Thymus (tissue), 11 donors: ENCODE measurements at regions not wholly inside any gene's neighbourhood (a gene's known extent, or its start where the extent isn't known, plus 50 kb on each side); places are given as distances from the start of the nearest gene placed in this dataset.

Experiments used
- DNase-seq, 9 donors: peaks; one replicate each; pipeline ENCODE4 v3.0.0-alpha.2; 2013; ENCODE audit warnings: low spot score in 9 of 9, low read depth in 6 of 9, missing footprints in 1 of 9
- H3K27ac ChIP-seq, 2 donors: one replicate each; pipeline ENCODE4 v1.5.1; 2013; ENCODE audit warnings: control low read depth in 1 of 2, low read depth in 1 of 2, low read length in 1 of 2, mild to moderate bottlenecking in 1 of 2, moderate library complexity in 1 of 2
- H3K27me3 ChIP-seq, 2 donors: one replicate each; pipeline ENCODE4 v1.5.1; 2013; ENCODE audit warnings: low read length in 1 of 2; ENCODE audit not compliant: control insufficient read depth in 2 of 2, insufficient read depth in 1 of 2
- H3K36me3 ChIP-seq, 2 donors: one replicate each; pipeline ENCODE4 v1.5.1; 2013; ENCODE audit warnings: low read length in 1 of 2, mild to moderate bottlenecking in 1 of 2, moderate library complexity in 1 of 2; ENCODE audit not compliant: control insufficient read depth in 2 of 2, insufficient read depth in 2 of 2
- H3K4me1 ChIP-seq, 2 donors: one replicate each; pipeline ENCODE4 v1.5.1; 2013; ENCODE audit warnings: low read length in 2 of 2; ENCODE audit not compliant: control insufficient read depth in 2 of 2, insufficient read depth in 2 of 2
- H3K4me3 ChIP-seq, 2 donors: one replicate each; pipeline ENCODE4 v1.5.1; 2013; ENCODE audit warnings: low read length in 2 of 2, control low read depth in 1 of 2, mild to moderate bottlenecking in 1 of 2
- H3K9me3 ChIP-seq, 2 donors: one replicate each; pipeline ENCODE4 v1.5.1; 2013; ENCODE audit warnings: low read length in 1 of 2, mild to moderate bottlenecking in 1 of 2; ENCODE audit not compliant: control insufficient read depth in 2 of 2, insufficient read depth in 1 of 2
- WGBS: extraction: QIAGEN DNeasy Blood & Tissue Kit; methylation state at CpG from one replicate; pipeline ENCODE4 v1.1.7; 2013; 5-methylcytosine and 5-hydroxymethylcytosine counted together
- donor health status: healthy.

GRCh38 chr14:42469637-42470426, 863.2 kb downstream of the LRFN5 start:
- WGBS, result 92% methylated on average over 6 of the region's 6 CpGs

GRCh38 chr14:42460673-42461072, 854.0 kb downstream of the LRFN5 start:
- whole genome bisulfite sequencing, result 82% methylated on average over 1 of the region's 1 CpG
- Histone ChIP-seq H3K9me3 (no peaks in the 10 kb centered on the region), H3K27ac (no peak overlapping the region), H3K4me3 (no peak overlapping the region), H3K27me3 (no peaks in the 10 kb centered on the region), H3K4me1 (no peaks in the 10 kb centered on the region), H3K36me3 (no peaks in the 10 kb centered on the region)
- DNase-seq, result no peak

More at GRCh38 chr14:42469637-42470426, 863.2 kb downstream of the LRFN5 start:
- H3K4me1 ChIP-seq, result no peaks in the 10 kb centered on the region
- H3K9me3 ChIP-seq, result no peaks in the 10 kb centered on the region
- no peak overlapping the region for H3K27ac ChIP-seq
- no peaks in the 10 kb centered on the region for H3K36me3 ChIP-seq
- DNase-seq, result no peak
- H3K27me3 ChIP-seq, result no peaks in the 10 kb centered on the region
- no peak overlapping the region for H3K4me3 ChIP-seq

GRCh38 chr14:42459171-42459685, 852.6 kb downstream of the LRFN5 start:
- no peak overlapping the region for H3K27ac ChIP-seq
- 94% methylated on average over 3 of the region's 3 CpGs for WGBS
- H3K4me1 ChIP-seq, result no peaks in the 10 kb centered on the region
- no peaks in the 10 kb centered on the region for H3K9me3 ChIP-seq
- H3K27me3 ChIP-seq, result no peaks in the 10 kb centered on the region
- no peak overlapping the region for H3K4me3 ChIP-seq
- no peak for DNase-seq
- H3K36me3 ChIP-seq, result no peaks in the 10 kb centered on the region

- Histone ChIP-seq H3K27ac (no peak overlapping the region), H3K36me3 (no peaks in the 10 kb centered on the region), H3K4me3 (no peak overlapping the region), H3K9me3 (peaks cover 0 to 1% of the 10 kb centered on the region in 2 donors), H3K27me3 (no peaks in the 10 kb centered on the region), H3K4me1 (no peaks in the 10 kb centered on the region)
- no peak for DNase-seq
- WGBS, result 86% methylated on average over 2 of the region's 2 CpGs
Observed at GRCh38 chr14:42441615-42442014, 834.9 kb downstream of the LRFN5 start.

GRCh38 chr14:42437809-42438208, 831.1 kb downstream of the LRFN5 start:
- no peak for DNase-seq
- Histone ChIP-seq H3K4me1 (no peaks in the 10 kb centered on the region), H3K4me3 (no peak overlapping the region), H3K27me3 (no peaks in the 10 kb centered on the region), H3K9me3 (peaks cover 0 to 1% of the 10 kb centered on the region in 2 donors), H3K36me3 (no peaks in the 10 kb centered on the region), H3K27ac (no peak overlapping the region)
- 66% methylated on average over 5 of the region's 5 CpGs for WGBS

GRCh38 chr14:42429401-42429800, 822.7 kb downstream of the LRFN5 start:
- DNase-seq, result no peak
- Histone ChIP-seq H3K27me3 (no peaks in the 10 kb centered on the region), H3K4me3 (no peak overlapping the region), H3K27ac (no peak overlapping the region), H3K36me3 (no peaks in the 10 kb centered on the region), H3K9me3 (no peaks in the 10 kb centered on the region), H3K4me1 (no peaks in the 10 kb centered on the region)
- 79% methylated on average over 2 of the region's 2 CpGs for WGBS

- 49% methylated on average over 1 of the region's 1 CpG for WGBS
Observed at GRCh38 chr14:42428996-42429395, 822.3 kb downstream of the LRFN5 start.

GRCh38 chr14:42424501-42424900, 817.8 kb downstream of the LRFN5 start:
- no peaks in the 10 kb centered on the region for H3K4me1 ChIP-seq
- no peak overlapping the region for H3K4me3 ChIP-seq
- H3K27ac ChIP-seq, result no peak overlapping the region
- no peaks in the 10 kb centered on the region for H3K27me3 ChIP-seq
- H3K36me3 ChIP-seq, result no peaks in the 10 kb centered on the region
- DNase-seq, result no peak
- no peaks in the 10 kb centered on the region for H3K9me3 ChIP-seq

More at GRCh38 chr14:42428996-42429395, 822.3 kb downstream of the LRFN5 start:
- Histone ChIP-seq H3K9me3 (no peaks in the 10 kb centered on the region), H3K36me3 (no peaks in the 10 kb centered on the region), H3K27ac (no peak overlapping the region), H3K4me1 (no peaks in the 10 kb centered on the region), H3K27me3 (no peaks in the 10 kb centered on the region), H3K4me3 (no peak overlapping the region)
- DNase-seq, result peak in 5 of 9 donors; percentile 2 to 24 (median 5)

GRCh38 chr14:42421377-42422078, 814.9 kb downstream of the LRFN5 start:
- H3K36me3 ChIP-seq, result no peaks in the 10 kb centered on the region
- H3K27ac ChIP-seq, result no peak overlapping the region
- no peak for DNase-seq
- H3K9me3 ChIP-seq, result no peaks in the 10 kb centered on the region
- H3K4me1 ChIP-seq, result no peaks in the 10 kb centered on the region
- no peaks in the 10 kb centered on the region for H3K27me3 ChIP-seq
- 94% methylated on average over 4 of the region's 4 CpGs for WGBS
- no peak overlapping the region for H3K4me3 ChIP-seq
